GM23248 (cell line): ENCODE measurements at regions not wholly inside any gene's neighbourhood (a gene's known extent, or its start where the extent isn't known, plus 50 kb on each side); places are given as distances from the start of the nearest gene placed in this dataset.

Source experiments
- DNase-seq: peaks from one replicate; pipeline ENCODE4 v3.0.0-alpha.2; 2015
- H2AFZ ChIP-seq: fragments of 200-600 bp; sonication (generic); 2 replicates; pipeline ENCODE4 v1.6.1; 2016; ENCODE audit warnings: antibody characterized with exemption
- H3F3A ChIP-seq: fragments of 200-600 bp; sonication (generic); 2 replicates; pipeline ENCODE4 v1.6.1; 2016; ENCODE audit warnings: mild to moderate bottlenecking, antibody characterized with exemption, mixed run types; ENCODE audit not compliant: insufficient read depth
- H3K27ac ChIP-seq: fragments of 200-600 bp; sonication (generic); 2 replicates; pipeline ENCODE4 v1.5.1; 2016; ENCODE audit warnings: mild to moderate bottlenecking
- H3K27me3 ChIP-seq: fragments of 200-600 bp; sonication (generic); replicated peaks from 2 replicates; pipeline ENCODE4 v1.6.1; 2016; ENCODE audit warnings: mild to moderate bottlenecking; ENCODE audit not compliant: insufficient read depth
- H3K36me3 ChIP-seq: fragments of 200-600 bp; sonication (generic); 2 replicates; pipeline ENCODE4 v1.6.1; 2016; ENCODE audit warnings: low read depth, mild to moderate bottlenecking
- H3K4me1 ChIP-seq: fragments of 200-600 bp; sonication (generic); 2 replicates; pipeline ENCODE4 v1.6.1; 2016; ENCODE audit warnings: mild to moderate bottlenecking; ENCODE audit not compliant: insufficient read depth
- H3K4me2 ChIP-seq: fragments of 200-600 bp; sonication (generic); one replicate; pipeline ENCODE4 v1.6.1; 2016; ENCODE audit warnings: mild to moderate bottlenecking; ENCODE audit not compliant: unreplicated experiment
- H3K4me3 ChIP-seq: fragments of 200-600 bp; sonication (generic); 2 replicates; pipeline ENCODE4 v1.5.1; 2016; ENCODE audit warnings: mild to moderate bottlenecking
- H3K79me2 ChIP-seq: fragments of 200-600 bp; sonication (generic); 2 replicates; pipeline ENCODE4 v1.6.1; 2016; ENCODE audit warnings: mild to moderate bottlenecking; ENCODE audit not compliant: insufficient read depth
- H3K9ac ChIP-seq: fragments of 200-600 bp; sonication (generic); 2 replicates; pipeline ENCODE4 v1.6.1; 2016; ENCODE audit warnings: mild to moderate bottlenecking
- H3K9me2 ChIP-seq: fragments of 200-600 bp; sonication (generic); 2 replicates; pipeline ENCODE4 v1.6.1; 2016; ENCODE audit warnings: mixed run types, mild to moderate bottlenecking, moderate library complexity; ENCODE audit not compliant: insufficient read depth
- H3K9me3 ChIP-seq: fragments of 200-600 bp; sonication (generic); one replicate; pipeline ENCODE4 v1.6.1; 2017; ENCODE audit warnings: low read depth
- H4K20me1 ChIP-seq: fragments of 200-600 bp; sonication (generic); 2 replicates; pipeline ENCODE4 v1.6.0; 2016; ENCODE audit not compliant: insufficient read depth
- EZH2 ChIP-seq: fragments of 200-600 bp; sonication (generic); IDR thresholded peaks from 2 replicates; pipeline ENCODE4 v1.6.1; 2018; ENCODE audit warnings: antibody characterized with exemption, mild to moderate bottlenecking; ENCODE audit not compliant: insufficient read depth, poor library complexity, severe bottlenecking
- EZH2phosphoT487 ChIP-seq: fragments of 200-600 bp; sonication (generic); IDR thresholded peaks from 2 replicates; pipeline ENCODE4 v1.6.1; 2018; ENCODE audit warnings: antibody characterized with exemption, moderate library complexity, mild to moderate bottlenecking, low read depth; ENCODE audit not compliant: insufficient read depth
- WGBS, 2 experiments: methylation state at CpG; one replicate each; pipeline ENCODE4 v1.1.6; 2015 to 2017; ENCODE audit warnings: low lambda C conversion rate in 2 of 2, low coverage in 1 of 2; ENCODE audit errors: missing lambda C conversion rate in 2 of 2; 5-methylcytosine and 5-hydroxymethylcytosine counted together
- in situ Hi-C: fragments of 300-500 bp; cut with MboI; formaldehyde crosslinking; loops from 2 replicates; pipeline ENCODE4 v1.15.0; 2020

DNA sequence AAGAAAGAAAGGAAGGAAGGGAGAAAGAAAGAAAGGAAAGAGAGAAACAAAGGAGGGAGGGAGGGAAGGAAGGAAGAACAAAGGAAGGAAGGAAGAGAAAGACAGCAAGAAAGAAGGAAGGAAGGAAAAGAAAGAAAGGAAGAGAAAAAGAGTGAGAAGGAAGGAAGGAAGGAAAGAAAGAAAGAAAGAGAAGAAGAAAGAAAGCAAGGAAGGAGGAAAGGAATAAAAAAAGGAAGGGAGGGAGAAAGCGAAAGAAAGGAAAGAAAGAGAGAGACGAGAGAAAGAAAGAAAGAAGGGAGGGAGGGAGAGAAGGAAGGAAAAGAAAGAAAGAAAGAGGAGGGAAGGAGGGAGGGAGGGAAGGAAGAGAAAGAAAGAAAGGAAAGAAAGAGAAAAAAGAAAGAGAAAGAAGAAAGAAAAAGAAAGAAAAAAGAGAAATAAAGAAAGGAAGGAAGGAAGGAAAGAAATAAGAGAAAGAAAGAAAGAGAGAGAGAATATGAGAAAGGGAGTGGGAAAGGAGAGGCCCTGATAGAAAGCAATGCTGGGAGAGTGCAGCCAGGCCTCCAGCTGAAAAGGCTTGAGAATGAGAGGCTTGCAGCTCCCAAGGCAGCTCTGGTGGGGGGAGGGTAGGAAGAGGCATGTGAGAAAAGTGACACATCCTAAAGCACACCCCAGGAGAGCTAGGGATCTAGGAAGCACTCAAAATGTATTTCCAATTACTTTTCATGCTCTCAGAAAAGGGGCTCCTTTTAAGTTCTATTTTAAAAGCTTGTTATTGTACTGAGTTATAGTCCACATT, 134.0 kb upstream of the ZIC3 start:
- no peak overlapping the region for H3K4me3 ChIP-seq
- H3K9me3 ChIP-seq = no peaks in the 10 kb centered on the region
- H3K79me2 ChIP-seq = no peaks in the 10 kb centered on the region
- no peaks in the 10 kb centered on the region for H4K20me1 ChIP-seq
- no peak overlapping the region for H2AFZ ChIP-seq
- in situ Hi-C loops = no loop called here
- no peak overlapping the region for H3K4me2 ChIP-seq
- H3K36me3 ChIP-seq = no peaks in the 10 kb centered on the region
- no peaks in the 10 kb centered on the region for H3K4me1 ChIP-seq
- H3K27me3 ChIP-seq = no peaks in the 10 kb centered on the region; the same call in 1 of the 2 replicates
- 36 to 83% methylated on average over 2 of the region's 2 CpGs for WGBS, 2 experiments
- no peaks in the 10 kb centered on the region for H3K9me2 ChIP-seq
- TF ChIP-seq EZH2 = no peak
- TF ChIP-seq EZH2phosphoT487 = no peak
- H3F3A ChIP-seq = no peaks in the 10 kb centered on the region
- H3K9ac ChIP-seq = no peak overlapping the region
- DNase-seq = no peak
- no peak overlapping the region for H3K27ac ChIP-seq

DNA sequence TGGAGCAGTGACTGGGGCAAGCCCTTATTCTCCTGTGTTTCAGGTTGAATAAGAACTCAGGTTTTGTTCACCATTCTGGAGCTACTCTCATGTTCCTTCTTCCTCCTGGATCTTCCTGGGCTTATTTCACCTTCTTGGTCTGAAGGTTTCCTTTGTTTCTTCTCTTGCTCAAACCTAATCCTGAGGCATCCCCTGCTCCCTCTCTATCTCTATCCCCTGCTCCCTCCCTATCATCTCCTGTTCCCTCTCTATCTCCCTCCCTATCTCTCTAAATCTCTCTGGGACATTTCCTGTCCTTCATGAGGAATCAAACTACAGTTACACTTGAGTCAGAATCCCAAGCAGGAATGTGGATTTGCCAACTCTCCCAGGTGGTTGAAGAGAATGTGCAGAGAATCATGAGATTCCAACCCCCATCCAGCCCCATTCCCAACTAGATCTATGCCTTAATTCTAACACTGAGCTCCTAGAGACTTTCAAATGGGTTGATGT, 134.9 kb upstream of the ZIC3 start:
- in situ Hi-C loops = no loop called here
- H3K9ac ChIP-seq = no peak overlapping the region
- no peak overlapping the region for H2AFZ ChIP-seq
- no peak overlapping the region for H3K4me2 ChIP-seq
- H4K20me1 ChIP-seq = no peaks in the 10 kb centered on the region
- H3F3A ChIP-seq = no peaks in the 10 kb centered on the region
- peaks cover 4% of the 10 kb centered on the region; the same call in 1 of the 2 replicates for H3K27me3 ChIP-seq
- TF ChIP-seq EZH2 (no peak), EZH2phosphoT487 (no peak)
- DNase-seq = no peak
- no peaks in the 10 kb centered on the region for H3K36me3 ChIP-seq
- no peaks in the 10 kb centered on the region for H3K9me2 ChIP-seq
- H3K27ac ChIP-seq = no peak overlapping the region
- no peaks in the 10 kb centered on the region for H3K79me2 ChIP-seq
- no peaks in the 10 kb centered on the region for H3K9me3 ChIP-seq
- H3K4me1 ChIP-seq = no peaks in the 10 kb centered on the region
- H3K4me3 ChIP-seq = no peak overlapping the region

DNA sequence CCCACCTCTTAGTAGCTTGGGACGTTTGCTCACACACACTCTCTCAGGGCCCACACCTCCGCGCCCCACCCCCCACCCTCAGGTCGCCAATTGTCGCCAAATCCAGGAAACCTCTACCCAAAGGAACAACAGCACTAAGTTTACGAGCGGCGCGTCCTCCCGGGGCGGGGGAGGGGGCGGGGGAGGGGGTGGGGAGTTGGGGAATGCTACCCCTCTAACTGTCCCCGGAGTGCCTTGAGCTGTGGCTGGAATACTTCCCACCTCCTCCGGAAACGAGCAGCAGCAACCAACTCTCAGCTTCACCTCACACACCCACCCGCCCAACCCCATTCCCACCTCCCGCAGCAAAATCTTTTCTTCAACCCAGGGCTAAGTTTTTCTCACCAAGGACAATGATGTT, 135.6 kb upstream of the ZIC3 start:
- in situ Hi-C loops = no loop called here
- Histone ChIP-seq H3K79me2 (no peaks in the 10 kb centered on the region), H3F3A (no peaks in the 10 kb centered on the region), H3K4me3 (no peak overlapping the region), H3K9ac (no peak overlapping the region), H3K9me3 (no peaks in the 10 kb centered on the region), H3K27me3 (peaks cover 4% of the 10 kb centered on the region; the same call in 1 of the 2 replicates), H4K20me1 (no peaks in the 10 kb centered on the region), H3K27ac (no peak overlapping the region), H3K4me1 (no peaks in the 10 kb centered on the region), H3K9me2 (no peaks in the 10 kb centered on the region), H3K4me2 (no peak overlapping the region), H2AFZ (no peak overlapping the region), H3K36me3 (no peaks in the 10 kb centered on the region)
- DNase-seq = no peak
- no peak for TF ChIP-seq EZH2phosphoT487
- no peak for TF ChIP-seq EZH2
- WGBS, 2 experiments = 16 to 28% methylated on average over 3 to 14 of the region's 17 CpGs

DNA sequence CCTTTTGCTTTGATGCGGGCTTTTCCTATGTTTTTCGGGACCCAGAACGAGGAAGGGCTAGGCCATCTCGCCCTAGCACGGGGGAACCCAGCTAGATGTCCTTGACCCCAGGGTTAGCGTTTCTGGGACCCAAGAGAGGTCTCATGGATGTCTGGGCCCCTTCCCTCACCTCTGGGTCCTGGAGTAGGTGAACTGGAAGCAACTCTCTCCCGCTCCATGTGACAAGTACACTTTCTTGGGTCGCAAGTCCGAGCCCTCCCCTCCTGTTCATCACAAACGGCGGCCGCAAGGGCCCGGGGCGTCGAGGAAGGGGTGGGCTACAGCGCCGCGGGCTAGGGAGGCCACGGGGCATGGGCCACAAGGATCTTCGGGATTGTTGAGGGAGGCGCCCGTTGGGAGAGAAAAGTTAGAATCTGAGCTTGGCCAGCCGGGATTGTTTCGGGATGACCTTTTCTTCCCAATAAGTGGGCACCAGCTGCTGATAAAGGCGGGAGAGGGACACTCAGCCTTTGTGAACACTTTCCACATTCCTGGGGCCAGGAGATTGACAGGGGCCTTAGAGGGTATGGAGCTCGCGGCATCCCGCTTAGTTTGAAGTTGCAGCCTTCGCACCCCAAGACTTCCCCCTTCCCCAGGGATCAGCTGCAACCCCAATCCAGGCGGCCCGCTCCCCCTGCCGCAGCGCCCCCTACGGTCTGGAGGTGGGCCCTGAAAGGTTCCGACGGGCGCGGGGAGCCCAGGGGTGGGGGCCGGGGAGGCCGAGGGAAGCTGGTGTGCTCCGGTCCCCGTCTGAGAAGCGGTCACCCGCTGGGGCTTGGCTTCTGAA, 136.9 kb upstream of the ZIC3 start:
- no peaks in the 10 kb centered on the region for H3K4me1 ChIP-seq
- H3K36me3 ChIP-seq = no peaks in the 10 kb centered on the region
- no peaks in the 10 kb centered on the region for H3K9me3 ChIP-seq
- TF ChIP-seq EZH2 (no peak), EZH2phosphoT487 (no peak)
- H3K9ac ChIP-seq = no peak overlapping the region
- no peak overlapping the region for H3K4me2 ChIP-seq
- no peaks in the 10 kb centered on the region for H3F3A ChIP-seq
- no peaks in the 10 kb centered on the region for H3K9me2 ChIP-seq
- no peak overlapping the region for H3K27ac ChIP-seq
- no peak overlapping the region for H2AFZ ChIP-seq
- in situ Hi-C loops = no loop called here
- H3K79me2 ChIP-seq = no peaks in the 10 kb centered on the region
- peaks cover 4% of the 10 kb centered on the region; the same call in 1 of the 2 replicates for H3K27me3 ChIP-seq
- no peaks in the 10 kb centered on the region for H4K20me1 ChIP-seq
- DNase-seq = no peak
- 25 to 32% methylated on average over 19 to 30 of the region's 44 CpGs for WGBS, 2 experiments
- no peak overlapping the region; the same call in 1 of the 2 replicates for H3K4me3 ChIP-seq
